ENCODE measurements at regions not wholly inside any gene's neighbourhood (a gene's known extent, or its start where the extent isn't known, plus 50 kb on each side); places are given as distances from the start of the nearest gene placed in this dataset.
"Not testable (repeated sequence)": the region's sequence is repeated elsewhere in the genome, so short reads cannot be mapped to it uniquely, and the experiment has no call there.

DNA sequence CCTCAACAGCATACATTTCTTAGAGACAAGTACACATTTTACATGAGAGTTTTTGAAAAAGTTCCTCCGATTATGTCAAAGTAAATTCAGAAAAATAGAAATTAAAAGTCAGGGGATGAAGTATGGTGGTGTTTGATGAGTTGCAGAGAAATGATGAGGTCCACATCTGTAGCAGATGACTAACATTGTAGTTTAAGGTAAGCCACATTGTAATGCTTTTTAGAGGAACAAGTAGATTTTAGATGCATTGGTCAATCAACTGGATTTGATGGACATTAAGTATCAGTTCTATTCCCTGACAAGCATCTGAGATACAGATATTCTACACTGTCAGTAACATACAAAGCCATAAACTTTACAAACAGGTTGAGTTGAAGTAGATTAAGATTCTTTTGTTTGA, 402.4 kb upstream of the RORB start:
- TF ChIP-seq, protein P1, sequence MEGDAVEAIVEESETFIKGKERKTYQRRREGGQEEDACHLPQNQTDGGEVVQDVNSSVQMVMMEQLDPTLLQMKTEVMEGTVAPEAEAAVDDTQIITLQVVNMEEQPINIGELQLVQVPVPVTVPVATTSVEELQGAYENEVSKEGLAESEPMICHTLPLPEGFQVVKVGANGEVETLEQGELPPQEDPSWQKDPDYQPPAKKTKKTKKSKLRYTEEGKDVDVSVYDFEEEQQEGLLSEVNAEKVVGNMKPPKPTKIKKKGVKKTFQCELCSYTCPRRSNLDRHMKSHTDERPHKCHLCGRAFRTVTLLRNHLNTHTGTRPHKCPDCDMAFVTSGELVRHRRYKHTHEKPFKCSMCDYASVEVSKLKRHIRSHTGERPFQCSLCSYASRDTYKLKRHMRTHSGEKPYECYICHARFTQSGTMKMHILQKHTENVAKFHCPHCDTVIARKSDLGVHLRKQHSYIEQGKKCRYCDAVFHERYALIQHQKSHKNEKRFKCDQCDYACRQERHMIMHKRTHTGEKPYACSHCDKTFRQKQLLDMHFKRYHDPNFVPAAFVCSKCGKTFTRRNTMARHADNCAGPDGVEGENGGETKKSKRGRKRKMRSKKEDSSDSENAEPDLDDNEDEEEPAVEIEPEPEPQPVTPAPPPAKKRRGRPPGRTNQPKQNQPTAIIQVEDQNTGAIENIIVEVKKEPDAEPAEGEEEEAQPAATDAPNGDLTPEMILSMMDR (IDR thresholded peaks at IDR 0.05; ENCODE audit: borderline replicate concordance, insufficient read depth, low read depth, low read length): no peak

DNA sequence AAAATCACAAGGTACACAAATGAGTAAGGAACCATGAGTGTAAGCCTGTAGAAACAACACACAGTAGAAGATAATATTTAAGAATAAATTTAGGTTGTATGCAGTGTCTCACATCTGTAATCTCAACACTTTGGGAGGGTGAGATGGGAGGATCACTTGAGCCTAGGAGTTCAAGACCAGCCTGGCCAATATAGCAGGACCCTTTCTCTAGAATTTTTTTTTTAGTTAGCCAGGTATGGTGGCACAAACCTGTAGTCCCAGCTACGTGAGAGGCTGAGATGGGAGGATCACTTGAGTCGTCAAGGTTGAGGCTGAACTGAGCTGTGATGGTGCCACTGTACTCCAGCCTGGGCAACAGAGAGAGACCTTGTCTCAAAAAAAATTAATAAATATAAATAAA, 401.2 kb upstream of the RORB start:
- TF ChIP-seq, protein P1 (IDR thresholded peaks at IDR 0.05; ENCODE audit: borderline replicate concordance, insufficient read depth, low read depth, low read length): no peak

More for the DNA sequence above, 402.4 kb upstream of the RORB start:
- no peak overlapping the region for H3K4me3 ChIP-seq (ENCODE audit: low read depth, low read length)

DNA sequence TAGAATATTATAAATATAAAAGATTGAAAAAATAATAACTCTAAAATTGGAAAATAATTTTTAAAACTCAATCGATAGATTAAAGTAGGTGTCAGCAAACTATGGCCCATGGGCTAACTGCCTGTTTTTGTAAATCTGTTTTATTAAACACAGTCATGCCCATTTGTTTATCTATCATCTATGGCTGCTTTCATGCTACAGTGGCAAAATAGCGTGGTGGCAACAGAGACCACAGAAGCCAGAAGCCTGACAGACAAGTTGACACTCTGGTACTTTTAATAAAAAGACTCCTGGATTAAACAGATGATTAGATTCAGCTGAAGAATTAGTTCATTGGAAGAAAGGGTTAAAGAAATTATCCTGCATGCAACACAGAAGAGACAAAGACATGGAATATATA, 400.7 kb upstream of the RORB start:
- TF ChIP-seq, protein P1 (IDR thresholded peaks at IDR 0.05; ENCODE audit: borderline replicate concordance, insufficient read depth, low read depth, low read length): no peak

More for the DNA sequence above, 401.2 kb upstream of the RORB start:
- no peak overlapping the region for H3K4me3 ChIP-seq (ENCODE audit: low read depth, low read length)

DNA sequence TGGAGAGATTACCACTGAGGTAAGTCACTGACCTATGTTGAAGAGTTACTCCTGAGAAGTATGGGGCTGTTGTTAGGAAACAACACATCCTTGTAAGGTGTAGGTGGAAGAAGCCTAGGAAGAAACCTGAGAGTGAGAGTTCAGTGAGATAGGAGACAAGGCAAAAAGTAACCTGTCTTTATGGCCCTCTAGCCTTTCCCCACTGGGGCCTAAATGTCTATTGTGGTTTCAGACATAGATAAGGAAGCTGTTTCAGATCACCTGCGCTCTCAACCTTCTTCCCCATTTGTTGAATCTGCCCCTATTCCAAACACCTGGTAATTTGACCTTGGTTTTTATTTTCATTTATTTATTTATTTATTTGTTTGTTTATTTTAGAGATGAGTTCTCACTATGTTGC, 397.1 kb upstream of the RORB start:
- no peak overlapping the region for H3K4me3 ChIP-seq (ENCODE audit: low read depth, low read length)
- TF ChIP-seq, protein P1 (IDR thresholded peaks at IDR 0.05; ENCODE audit: borderline replicate concordance, insufficient read depth, low read depth, low read length): no peak

More for the DNA sequence above, 400.7 kb upstream of the RORB start:
- no peak overlapping the region for H3K4me3 ChIP-seq (ENCODE audit: low read depth, low read length)

DNA sequence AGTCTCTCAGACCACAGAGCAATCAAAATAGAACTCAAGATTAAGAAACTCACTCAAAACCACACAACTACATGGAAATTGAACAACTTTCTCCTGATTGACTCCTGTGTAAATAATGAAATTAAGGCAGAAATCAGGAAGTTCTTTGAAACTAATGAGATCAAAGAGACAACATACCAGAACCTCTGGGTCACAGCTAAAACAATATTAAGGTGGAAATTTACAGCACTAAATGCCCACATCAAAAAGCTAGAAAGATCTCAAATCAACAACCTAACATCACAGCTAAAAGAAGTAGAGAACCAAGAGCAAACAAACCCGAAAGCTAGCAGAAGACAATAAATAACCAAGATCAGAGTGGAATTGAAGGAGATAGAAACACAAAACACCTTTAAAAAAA, 395.0 kb upstream of the RORB start:
- H3K4me3 ChIP-seq (ENCODE audit: low read depth, low read length): not testable (repeated sequence)

DNA sequence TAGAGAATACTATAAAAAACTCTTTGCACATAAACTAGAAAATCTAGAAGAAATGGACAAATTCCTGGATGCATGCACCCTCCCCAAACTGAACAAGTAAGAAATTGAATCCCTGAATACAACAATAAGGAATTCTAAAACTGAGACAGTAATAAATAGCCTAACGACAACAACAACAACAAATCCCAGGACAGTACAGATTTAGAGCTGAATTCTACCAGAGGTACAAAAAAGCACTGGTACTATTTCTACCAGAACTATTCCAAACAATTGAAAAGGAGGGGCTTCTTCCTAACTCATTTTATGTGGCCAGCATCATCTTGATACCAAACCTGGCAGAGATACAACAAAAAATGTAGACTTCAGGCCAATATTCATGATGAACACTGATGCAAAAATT, 394.4 kb upstream of the RORB start:
- H3K4me3 ChIP-seq (ENCODE audit: low read depth, low read length): no peak overlapping the region
- TF ChIP-seq, protein P1 (IDR thresholded peaks at IDR 0.05; ENCODE audit: borderline replicate concordance, insufficient read depth, low read depth, low read length): no peak

DNA sequence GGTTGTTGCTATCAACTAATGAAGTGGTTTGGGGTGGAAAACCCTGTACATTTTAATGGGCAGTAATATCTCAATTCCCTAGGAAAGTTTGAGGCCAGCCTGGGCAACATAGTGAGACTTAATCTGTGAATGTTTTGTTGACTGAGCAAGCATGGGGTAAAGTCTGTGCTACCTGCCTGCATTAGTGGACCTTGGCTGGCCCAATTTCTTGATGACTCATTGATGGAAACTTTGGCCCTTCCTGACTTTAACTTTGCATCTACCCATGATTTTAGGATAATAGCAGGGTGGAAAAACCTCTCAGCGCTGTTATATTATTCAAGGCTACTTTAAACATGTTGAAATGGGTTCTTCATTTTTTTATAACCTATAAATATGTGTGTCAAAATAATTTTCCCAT, 389.4 kb upstream of the RORB start:
- TF ChIP-seq, protein P1 (IDR thresholded peaks at IDR 0.05; ENCODE audit: borderline replicate concordance, insufficient read depth, low read depth, low read length): no peak
- H3K4me3 ChIP-seq (ENCODE audit: low read depth, low read length): no peak overlapping the region

DNA sequence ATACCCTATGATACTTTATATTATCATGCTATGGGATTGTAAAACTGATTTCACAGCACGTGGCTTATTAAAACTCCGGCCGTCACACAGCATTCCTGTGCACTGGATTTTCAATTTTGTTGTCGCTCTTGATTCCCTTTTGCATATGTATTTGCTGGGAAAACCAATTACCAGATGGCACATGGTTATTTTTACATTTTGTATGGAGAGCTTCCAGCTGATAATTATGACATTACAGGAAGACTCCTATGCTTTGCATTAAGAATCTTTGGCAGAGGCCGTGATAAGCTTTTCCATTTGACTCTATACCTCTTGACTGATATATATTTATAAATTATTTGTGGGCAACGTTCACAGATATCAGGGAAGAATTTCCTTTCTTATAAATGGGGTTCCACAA, 381.2 kb upstream of the RORB start:
- H3K4me3 ChIP-seq (ENCODE audit: low read depth, low read length): no peak overlapping the region
- TF ChIP-seq, protein P1 (IDR thresholded peaks at IDR 0.05; ENCODE audit: borderline replicate concordance, insufficient read depth, low read depth, low read length): no peak

Data from GM12875 (cell line).